MM.1S (cell line): ENCODE measurements at regions not wholly inside any gene's neighbourhood (a gene's known extent, or its start where the extent isn't known, plus 50 kb on each side); places are given as distances from the start of the nearest gene placed in this dataset.

Experiments
- CTCF ChIP-seq: fragments of 300-600 bp; sonication (generic); IDR thresholded peaks from 2 replicates; pipeline ENCODE4 v1.5.1; 2016; ENCODE audit warnings: antibody characterized with exemption, low read length, mixed read lengths
- EZH2 ChIP-seq: fragments of 300-600 bp; sonication (generic); optimal IDR thresholded peaks from 2 replicates; pipeline ENCODE3; 2017; ENCODE audit warnings: low read depth, mild to moderate bottlenecking, antibody characterized with exemption, low read length, mixed read lengths
- EZH2phosphoT487 ChIP-seq: fragments of 300-600 bp; sonication (generic); IDR thresholded peaks from 2 replicates; pipeline ENCODE4 v1.6.1; 2018; ENCODE audit warnings: antibody characterized with exemption, low read length

- no peak for TF ChIP-seq EZH2
- TF ChIP-seq CTCF: no peak
- no peak for TF ChIP-seq EZH2phosphoT487
These were observed 271.2 kb upstream of the DPPA4 start for GRCh38 chr3:109608574-109608973.
